Spinal cord (tissue), 9 donors: ENCODE measurements at regions not wholly inside any gene's neighbourhood (a gene's known extent, or its start where the extent isn't known, plus 50 kb on each side); places are given as distances from the start of the nearest gene placed in this dataset.

Experiments
- DNase-seq, 6 donors: peaks; one replicate each; pipeline versions ENCODE4 v3.0.0 to v3.0.0-alpha.2; 2013 to 2015; ENCODE audit warnings: low spot score in 6 of 6, low read depth in 4 of 6
- H3K27ac ChIP-seq: one replicate; pipeline ENCODE4 v1.5.1; 2013; ENCODE audit warnings: low read depth, low read length, control low read depth
- H3K27me3 ChIP-seq: one replicate; pipeline ENCODE4 v1.6.1; 2013; ENCODE audit warnings: low read length; ENCODE audit not compliant: control insufficient read depth, insufficient read depth
- H3K36me3 ChIP-seq: one replicate; pipeline ENCODE4 v1.6.1; 2013; ENCODE audit warnings: low read length; ENCODE audit not compliant: control insufficient read depth, insufficient read depth
- H3K4me1 ChIP-seq: one replicate; pipeline ENCODE4 v1.6.1; 2013; ENCODE audit warnings: low read length; ENCODE audit not compliant: control insufficient read depth, insufficient read depth
- H3K4me3 ChIP-seq: one replicate; pipeline ENCODE4 v1.5.1; 2013; ENCODE audit warnings: low read depth, low read length, control low read depth
- H3K9me3 ChIP-seq: one replicate; pipeline ENCODE4 v1.6.1; 2013; ENCODE audit warnings: low read length; ENCODE audit not compliant: control insufficient read depth, insufficient read depth
- WGBS: methylation state at CpG from one replicate; pipeline ENCODE4 v1.1.5; 2013; ENCODE audit warnings: missing lambda C conversion rate; ENCODE audit not compliant: insufficient coverage; 5-methylcytosine and 5-hydroxymethylcytosine counted together
- donor health status: healthy.

DNA sequence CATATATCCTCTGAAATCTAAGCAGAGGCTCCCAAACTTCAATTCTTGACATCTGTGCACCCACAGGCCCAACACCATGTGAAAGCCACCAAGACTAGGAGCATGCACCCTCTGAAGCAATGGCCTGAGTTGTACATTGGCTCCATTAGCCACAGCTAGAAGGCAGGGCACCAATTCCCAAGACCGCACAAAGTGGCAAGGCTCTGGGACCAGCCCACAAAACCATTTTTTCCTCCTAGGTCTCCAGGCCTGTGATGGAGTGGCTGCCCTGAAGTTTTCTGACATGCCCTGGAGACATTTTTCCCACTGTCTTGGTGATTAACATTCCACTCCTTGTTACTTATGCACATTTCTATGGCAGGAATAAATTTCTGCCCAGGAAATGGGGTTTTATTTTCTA, 232.2 kb upstream of the GRID2 start:
- WGBS = 100% methylated on average over 1 of the region's 1 CpG

DNA sequence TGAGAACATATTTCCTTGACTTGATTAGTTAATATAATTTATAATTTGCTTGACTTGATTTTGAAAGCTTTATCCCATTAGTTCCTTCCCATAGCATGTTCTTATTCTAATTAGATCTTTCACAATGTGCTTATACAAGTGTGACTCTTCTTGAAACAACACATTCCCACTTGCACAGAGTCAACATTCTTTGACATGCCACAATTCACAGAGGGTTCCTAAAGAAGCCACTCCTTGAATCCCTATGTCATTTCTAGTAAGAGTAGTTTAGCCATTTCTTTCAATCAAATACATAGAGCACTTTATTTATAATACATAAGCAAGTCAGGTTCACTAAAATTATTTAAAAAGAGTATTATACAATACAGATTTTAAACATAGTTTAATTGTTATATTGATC, 228.9 kb upstream of the GRID2 start:
- Histone ChIP-seq H3K27me3 (no peaks in the 10 kb centered on the region), H3K9me3 (peaks cover 9% of the 10 kb centered on the region), H3K4me1 (no peaks in the 10 kb centered on the region), H3K36me3 (no peaks in the 10 kb centered on the region), H3K4me3 (no peak overlapping the region), H3K27ac (no peak overlapping the region)
- DNase-seq = no peak

More for the DNA sequence above, 232.2 kb upstream of the GRID2 start:
- H3K27ac ChIP-seq = no peak overlapping the region
- peaks cover 9% of the 10 kb centered on the region for H3K9me3 ChIP-seq
- H3K27me3 ChIP-seq = no peaks in the 10 kb centered on the region
- no peaks in the 10 kb centered on the region for H3K4me1 ChIP-seq
- H3K36me3 ChIP-seq = no peaks in the 10 kb centered on the region
- no peak for DNase-seq
- H3K4me3 ChIP-seq = no peak overlapping the region

DNA sequence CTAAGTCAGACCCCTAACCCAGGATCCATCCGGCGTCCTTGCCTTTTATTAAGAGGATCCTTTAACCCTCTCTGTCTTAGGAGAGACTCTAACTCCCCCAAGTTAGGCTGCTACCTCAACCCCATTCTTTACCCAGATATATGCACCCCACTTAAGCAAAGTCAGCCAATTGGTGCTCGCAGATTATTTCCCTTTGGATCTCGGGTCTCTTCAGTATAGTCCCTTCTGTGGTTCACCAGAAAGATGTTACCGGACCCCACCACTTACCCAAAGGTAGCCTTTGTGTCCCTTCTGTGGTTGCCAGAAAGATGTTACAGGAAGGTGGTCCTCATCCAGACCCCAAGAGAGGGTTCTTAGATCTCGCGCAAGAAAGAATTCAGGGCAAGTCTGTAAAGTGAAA, 212.9 kb upstream of the GRID2 start:
- WGBS = 100% methylated on average over 4 of the region's 7 CpGs
- H3K9me3 ChIP-seq = no peaks in the 10 kb centered on the region
- no peak overlapping the region for H3K27ac ChIP-seq
- DNase-seq = no peak
- no peaks in the 10 kb centered on the region for H3K36me3 ChIP-seq
- no peaks in the 10 kb centered on the region for H3K4me1 ChIP-seq
- no peaks in the 10 kb centered on the region for H3K27me3 ChIP-seq
- H3K4me3 ChIP-seq = no peak overlapping the region

DNA sequence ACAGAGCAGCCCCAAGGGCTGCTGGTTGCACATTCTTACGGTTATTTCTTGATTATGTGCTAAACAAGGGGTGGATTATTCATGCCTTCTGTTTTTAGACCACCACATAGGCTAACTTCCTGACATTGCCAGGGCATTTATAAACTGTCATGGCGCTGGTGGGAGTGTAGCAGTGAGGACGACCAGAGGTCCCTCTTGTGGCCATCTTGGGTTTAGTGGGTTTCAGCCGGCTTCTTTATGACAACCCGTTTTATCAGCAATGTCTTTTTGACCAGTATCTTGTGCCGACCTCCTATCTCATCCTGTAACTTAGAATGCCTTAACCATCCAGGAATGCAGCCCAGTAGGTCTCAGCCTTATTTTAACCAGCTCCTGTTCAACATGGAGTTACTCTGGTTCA, 212.4 kb upstream of the GRID2 start:
- no peak for DNase-seq
- Histone ChIP-seq H3K27ac (no peak overlapping the region), H3K9me3 (no peaks in the 10 kb centered on the region), H3K27me3 (no peaks in the 10 kb centered on the region), H3K4me3 (no peak overlapping the region), H3K4me1 (no peaks in the 10 kb centered on the region), H3K36me3 (no peaks in the 10 kb centered on the region)
- 96% methylated on average over 5 of the region's 6 CpGs for WGBS

DNA sequence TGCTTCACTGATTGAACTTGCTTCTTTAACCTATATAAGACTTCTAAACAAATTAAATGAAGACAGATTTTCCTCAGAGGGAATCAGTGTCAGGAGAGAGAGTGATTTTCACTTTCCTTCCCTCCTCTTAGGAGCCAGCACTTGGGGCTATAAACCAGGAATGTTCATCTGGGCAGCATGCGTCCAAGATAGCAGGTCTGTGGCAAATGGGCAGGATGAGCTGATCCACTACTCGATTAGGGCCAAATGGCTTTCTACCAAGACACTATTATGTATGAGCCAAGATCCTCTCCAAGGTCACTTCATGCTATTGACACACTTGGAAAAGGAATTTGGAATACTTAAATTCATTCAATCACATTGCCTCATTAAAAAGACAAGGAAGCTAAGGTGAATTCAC, 203.9 kb upstream of the GRID2 start:
- WGBS = 10% methylated on average over 2 of the region's 2 CpGs
- H3K27ac ChIP-seq = no peak overlapping the region
- peak in 2 of 6 donors; percentile 43 to 53 for DNase-seq

DNA sequence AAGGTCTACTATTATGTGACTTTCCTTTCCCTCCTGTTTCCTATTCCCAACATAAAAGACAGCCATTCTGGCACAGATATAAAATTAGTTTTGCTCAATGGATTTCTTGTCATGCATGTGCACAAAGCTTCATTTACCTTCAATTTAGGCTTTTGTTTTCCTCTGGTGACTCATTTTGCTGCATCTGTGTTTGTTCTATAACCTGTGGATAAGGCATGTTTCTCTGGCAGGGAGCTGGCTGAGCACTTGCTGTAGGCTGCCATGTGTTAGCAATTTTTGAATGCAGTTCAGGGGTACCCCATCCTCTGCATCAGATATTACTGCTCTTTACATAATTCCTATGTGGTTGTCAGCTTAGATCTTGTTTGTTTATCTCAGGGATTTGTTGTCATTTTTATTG, 202.8 kb upstream of the GRID2 start:
- no peaks in the 10 kb centered on the region for H3K36me3 ChIP-seq
- no peak overlapping the region for H3K27ac ChIP-seq
- H3K4me3 ChIP-seq = no peak overlapping the region
- no peaks in the 10 kb centered on the region for H3K4me1 ChIP-seq
- peak in 2 of 6 donors; percentile 54 to 91 for DNase-seq
- H3K9me3 ChIP-seq = no peaks in the 10 kb centered on the region
- H3K27me3 ChIP-seq = no peaks in the 10 kb centered on the region

More for the DNA sequence above, 203.9 kb upstream of the GRID2 start:
- Histone ChIP-seq H3K4me1 (no peaks in the 10 kb centered on the region), H3K36me3 (no peaks in the 10 kb centered on the region), H3K4me3 (no peak overlapping the region), H3K27me3 (no peaks in the 10 kb centered on the region), H3K9me3 (no peaks in the 10 kb centered on the region)

DNA sequence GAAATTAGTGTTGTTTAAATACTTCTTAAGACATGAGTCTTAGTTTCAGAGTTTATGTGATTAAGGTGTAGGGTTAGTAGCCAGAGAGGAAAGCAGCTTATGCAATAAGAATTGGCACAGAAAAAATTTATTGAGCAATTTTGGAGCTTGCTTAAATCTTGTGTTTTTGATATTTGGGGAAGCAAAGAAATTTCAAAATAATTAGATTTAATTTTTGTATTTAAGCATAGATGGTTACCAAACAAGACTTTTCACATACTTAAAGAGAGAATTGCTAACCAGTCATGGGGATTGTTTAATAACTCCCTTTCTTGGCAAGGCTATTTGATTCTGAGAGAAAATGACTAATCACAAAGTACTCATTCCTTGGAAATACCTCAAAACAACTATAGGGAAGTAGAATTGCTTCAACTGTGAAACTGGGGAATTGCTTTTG, 202.0 kb upstream of the GRID2 start:
- no peaks in the 10 kb centered on the region for H3K9me3 ChIP-seq
- H3K4me1 ChIP-seq = no peaks in the 10 kb centered on the region
- H3K27me3 ChIP-seq = no peaks in the 10 kb centered on the region
- DNase-seq = no peak
- no peak overlapping the region for H3K27ac ChIP-seq
- H3K36me3 ChIP-seq = no peaks in the 10 kb centered on the region
- no peak overlapping the region for H3K4me3 ChIP-seq

DNA sequence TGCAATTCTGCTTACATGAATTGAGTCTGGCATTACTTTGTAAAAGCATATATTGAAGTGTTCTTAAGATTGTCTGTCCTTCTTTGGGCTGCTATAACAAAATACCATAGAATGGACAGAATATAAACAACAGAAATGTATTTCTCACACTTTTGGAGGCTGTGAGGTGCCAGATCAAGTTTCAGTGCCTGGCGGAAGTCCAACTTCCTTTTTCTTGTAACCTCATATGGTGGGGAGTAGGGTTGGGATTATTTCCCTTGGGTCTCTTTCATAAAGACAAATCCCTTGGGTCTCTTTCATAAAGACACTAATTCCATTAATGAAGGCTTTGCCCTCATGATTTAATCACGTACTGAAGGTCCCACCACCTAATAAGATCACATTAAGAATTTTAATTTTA, 199.3 kb upstream of the GRID2 start:
- H3K4me3 ChIP-seq = no peak overlapping the region
- H3K9me3 ChIP-seq = no peaks in the 10 kb centered on the region
- no peak overlapping the region for H3K27ac ChIP-seq
- no peaks in the 10 kb centered on the region for H3K4me1 ChIP-seq
- no peak for DNase-seq
- no peaks in the 10 kb centered on the region for H3K27me3 ChIP-seq
- no peaks in the 10 kb centered on the region for H3K36me3 ChIP-seq
- WGBS = no CpG with 5 or more reads among the region's 2 CpGs

DNA sequence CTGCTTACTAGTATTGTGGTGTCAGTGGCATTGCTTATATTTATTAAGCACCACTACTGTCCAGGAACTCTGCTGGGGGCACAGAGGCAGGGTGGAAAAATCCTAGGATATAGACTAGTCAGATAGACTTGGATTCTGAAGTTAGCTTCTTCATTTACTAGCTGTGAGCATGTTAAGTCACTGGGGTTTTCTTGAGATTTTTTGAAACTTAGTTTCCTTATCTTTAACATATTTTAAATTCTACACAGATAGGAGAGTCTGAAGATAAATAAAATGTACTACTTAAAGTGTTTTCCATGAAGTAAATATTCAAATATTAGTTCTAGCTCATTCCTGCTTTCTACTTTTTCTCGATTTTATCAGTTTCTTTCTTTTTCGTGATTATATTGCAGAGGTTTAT, 196.9 kb upstream of the GRID2 start:
- H3K4me1 ChIP-seq = no peaks in the 10 kb centered on the region
- DNase-seq = no peak
- no peaks in the 10 kb centered on the region for H3K27me3 ChIP-seq
- no CpG with 5 or more reads among the region's 2 CpGs for WGBS
- H3K9me3 ChIP-seq = no peaks in the 10 kb centered on the region
- no peak overlapping the region for H3K27ac ChIP-seq
- H3K36me3 ChIP-seq = no peaks in the 10 kb centered on the region
- no peak overlapping the region for H3K4me3 ChIP-seq

DNA sequence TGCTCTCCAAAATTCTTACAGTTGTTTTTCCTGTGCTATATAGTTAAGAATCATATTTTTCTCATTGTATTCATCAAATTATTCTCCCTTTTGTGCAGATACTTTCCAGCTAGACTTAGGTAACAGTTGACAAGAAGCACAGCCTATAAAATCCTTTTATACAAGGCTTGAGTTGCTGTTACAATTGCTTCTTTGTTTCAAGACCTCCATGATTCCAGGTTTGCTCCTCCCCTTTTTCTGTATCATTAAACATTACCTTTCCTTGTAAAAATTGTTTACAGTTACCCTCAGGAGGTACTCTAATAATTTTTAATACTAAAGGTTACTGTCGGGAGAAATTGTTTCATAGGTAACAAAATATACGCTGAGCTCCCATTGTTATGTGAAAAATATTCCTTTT, 192.3 kb upstream of the GRID2 start:
- Histone ChIP-seq H3K27ac (no peak overlapping the region), H3K4me1 (no peaks in the 10 kb centered on the region)
- no CpG with 5 or more reads among the region's 2 CpGs for WGBS

DNA sequence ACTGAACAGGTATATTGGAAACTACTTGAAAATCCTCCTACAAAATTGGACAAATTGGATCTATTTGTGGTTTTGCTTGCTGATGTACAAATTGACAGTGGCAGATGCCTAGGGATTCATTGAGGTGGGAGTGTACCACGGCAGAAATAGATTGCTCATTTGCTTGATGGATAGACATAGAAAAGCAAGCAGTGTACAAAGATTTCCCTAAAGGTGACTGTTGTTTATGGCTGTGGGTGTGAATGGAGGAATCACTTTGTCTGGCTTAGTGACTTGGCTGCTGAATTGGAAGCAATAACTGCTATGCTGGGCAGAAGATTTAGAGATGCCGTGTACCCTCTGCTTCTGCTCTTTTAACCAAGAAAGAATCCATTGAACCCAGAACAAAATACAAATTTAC, 191.0 kb upstream of the GRID2 start:
- H3K36me3 ChIP-seq = no peaks in the 10 kb centered on the region
- no peak overlapping the region for H3K4me3 ChIP-seq
- no peaks in the 10 kb centered on the region for H3K9me3 ChIP-seq
- H3K4me1 ChIP-seq = no peaks in the 10 kb centered on the region
- WGBS = 100% methylated on average over 1 of the region's 2 CpGs
- no peak overlapping the region for H3K27ac ChIP-seq
- no peak for DNase-seq
- no peaks in the 10 kb centered on the region for H3K27me3 ChIP-seq

More for the DNA sequence above, 192.3 kb upstream of the GRID2 start:
- no peak for DNase-seq
- H3K4me3 ChIP-seq = no peak overlapping the region
- H3K27me3 ChIP-seq = no peaks in the 10 kb centered on the region
- H3K36me3 ChIP-seq = no peaks in the 10 kb centered on the region
- H3K9me3 ChIP-seq = no peaks in the 10 kb centered on the region
